ENCODE measurements at regions not wholly inside any gene's neighbourhood (a gene's known extent, or its start where the extent isn't known, plus 50 kb on each side); places are given as distances from the start of the nearest gene placed in this dataset.

DNA sequence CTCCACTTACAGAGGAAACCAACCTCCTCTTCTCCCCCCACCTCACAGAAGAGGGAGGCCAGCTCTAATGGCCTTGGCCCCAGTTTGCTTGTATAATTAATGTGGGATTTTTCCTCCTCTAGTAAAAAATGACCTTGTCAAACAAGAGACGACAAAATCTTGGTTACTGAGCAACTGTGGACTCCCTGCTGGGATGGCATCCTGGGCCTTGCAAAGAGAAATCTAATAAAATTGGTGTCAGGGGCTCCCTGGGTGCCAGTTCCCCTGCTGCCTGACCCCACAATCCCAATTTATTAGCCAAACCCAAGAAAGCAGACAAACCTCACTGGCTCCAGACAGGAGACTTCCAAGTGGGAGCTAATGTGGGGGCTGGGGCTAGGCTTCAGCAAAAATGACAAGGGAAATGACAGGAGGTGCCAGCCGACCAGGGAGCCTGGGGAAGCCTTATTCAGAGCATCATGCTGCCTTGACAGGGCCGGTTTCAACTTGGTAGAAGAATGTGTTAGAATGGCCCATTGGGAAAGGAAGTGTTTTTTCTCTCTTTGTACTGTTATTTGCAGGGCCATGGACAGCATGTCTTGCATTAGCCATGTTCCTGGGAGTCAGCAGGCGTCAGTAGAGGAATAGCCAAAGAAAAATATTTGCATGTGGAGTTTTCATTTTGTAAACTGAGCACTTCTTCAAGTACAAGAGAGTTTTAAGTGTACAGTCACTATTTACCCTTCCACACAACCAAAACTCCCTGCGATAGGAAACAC, 816.9 kb downstream of the DHX35 start:
- Histone ChIP-seq H3K4me1 (peaks cover 0 to 20% (median 0%) of the 10 kb centered on the region in 12 donors), H3K27me3 (no peaks in the 10 kb centered on the region), H3K27ac (no peak overlapping the region), H3K9me3 (peaks cover 0 to 21% (median 0%) of the 10 kb centered on the region in 12 donors), H3K36me3 (no peaks in the 10 kb centered on the region), H3K4me3 (no peak overlapping the region)
- 52 to 65% (median 57%) methylated on average over 5 of the region's 5 CpGs for WGBS, 4 donors
- no peak for DNase-seq
- no peak for TF ChIP-seq POLR2A (IDR thresholded peaks at IDR 0.05)
- TF ChIP-seq, protein P1, sequence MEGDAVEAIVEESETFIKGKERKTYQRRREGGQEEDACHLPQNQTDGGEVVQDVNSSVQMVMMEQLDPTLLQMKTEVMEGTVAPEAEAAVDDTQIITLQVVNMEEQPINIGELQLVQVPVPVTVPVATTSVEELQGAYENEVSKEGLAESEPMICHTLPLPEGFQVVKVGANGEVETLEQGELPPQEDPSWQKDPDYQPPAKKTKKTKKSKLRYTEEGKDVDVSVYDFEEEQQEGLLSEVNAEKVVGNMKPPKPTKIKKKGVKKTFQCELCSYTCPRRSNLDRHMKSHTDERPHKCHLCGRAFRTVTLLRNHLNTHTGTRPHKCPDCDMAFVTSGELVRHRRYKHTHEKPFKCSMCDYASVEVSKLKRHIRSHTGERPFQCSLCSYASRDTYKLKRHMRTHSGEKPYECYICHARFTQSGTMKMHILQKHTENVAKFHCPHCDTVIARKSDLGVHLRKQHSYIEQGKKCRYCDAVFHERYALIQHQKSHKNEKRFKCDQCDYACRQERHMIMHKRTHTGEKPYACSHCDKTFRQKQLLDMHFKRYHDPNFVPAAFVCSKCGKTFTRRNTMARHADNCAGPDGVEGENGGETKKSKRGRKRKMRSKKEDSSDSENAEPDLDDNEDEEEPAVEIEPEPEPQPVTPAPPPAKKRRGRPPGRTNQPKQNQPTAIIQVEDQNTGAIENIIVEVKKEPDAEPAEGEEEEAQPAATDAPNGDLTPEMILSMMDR (IDR thresholded peaks at IDR 0.05) = no peak
- intact Hi-C loops (cut with DNase I) = no loop called here
- no peak for ATAC-seq

DNA sequence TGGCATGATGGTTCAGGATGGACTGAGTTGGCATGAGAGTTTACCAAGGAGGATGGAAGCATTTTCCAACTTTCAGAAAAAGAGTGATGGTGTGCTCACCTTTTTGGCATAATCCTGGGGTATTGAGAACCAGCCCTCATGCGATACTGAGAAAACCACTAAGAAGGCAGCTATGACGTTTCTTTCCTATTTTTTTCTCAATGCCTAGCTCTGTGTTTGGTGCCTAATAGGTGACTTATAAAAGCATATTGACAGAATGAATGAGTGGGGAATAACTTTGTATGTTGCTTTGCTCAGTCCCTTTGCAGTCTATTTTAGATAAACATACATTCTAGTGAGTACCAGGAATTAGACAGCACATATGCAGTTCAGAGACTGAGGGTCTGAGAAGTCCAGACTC, 816.3 kb downstream of the DHX35 start:
- H3K9me3 ChIP-seq = peaks cover 0 to 18% (median 0%) of the 10 kb centered on the region in 12 donors

DNA sequence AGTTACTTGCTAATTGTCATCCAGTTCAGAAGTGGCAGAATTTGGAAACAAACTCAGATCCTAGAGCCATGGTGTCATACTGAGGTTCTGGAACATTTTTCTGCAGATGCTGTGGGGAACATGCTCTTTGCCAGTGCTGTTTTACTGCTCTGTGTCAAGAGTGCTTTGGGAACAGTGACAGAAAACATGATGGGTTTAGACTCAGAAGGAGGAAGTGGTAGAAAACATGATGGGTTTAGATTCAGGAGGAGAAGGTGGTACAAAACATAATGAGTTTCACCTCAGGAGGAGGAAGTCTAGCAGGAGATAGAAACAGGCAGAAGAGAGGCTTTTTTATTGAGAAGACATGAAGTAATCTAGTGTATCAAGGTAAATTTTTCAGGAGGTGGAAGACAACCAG, 815.5 kb downstream of the DHX35 start:
- H3K36me3 ChIP-seq = no peaks in the 10 kb centered on the region
- H3K27me3 ChIP-seq = no peaks in the 10 kb centered on the region
- ATAC-seq (no peak), DNase-seq (no peak)
- peaks cover 0 to 25% (median 0%) of the 10 kb centered on the region in 12 donors for H3K4me1 ChIP-seq
- intact Hi-C loops (cut with DNase I) = no loop called here
- no peak overlapping the region for H3K4me3 ChIP-seq
- TF ChIP-seq POLR2A (IDR thresholded peaks at IDR 0.05) = no peak
- TF ChIP-seq, protein P1 (IDR thresholded peaks at IDR 0.05) = no peak
- H3K27ac ChIP-seq = no peak overlapping the region
- H3K9me3 ChIP-seq = peaks cover 0 to 13% (median 0%) of the 10 kb centered on the region in 12 donors

More for the DNA sequence above, 816.3 kb downstream of the DHX35 start:
- H3K4me1 ChIP-seq = peaks cover 0 to 25% (median 0%) of the 10 kb centered on the region in 12 donors
- intact Hi-C loops (cut with DNase I) = no loop called here
- H3K27ac ChIP-seq = no peak overlapping the region
- H3K27me3 ChIP-seq = no peaks in the 10 kb centered on the region
- H3K4me3 ChIP-seq = no peak overlapping the region
- ATAC-seq (no peak), DNase-seq (no peak)
- TF ChIP-seq POLR2A (IDR thresholded peaks at IDR 0.05) = no peak
- TF ChIP-seq, protein P1 (IDR thresholded peaks at IDR 0.05) = no peak
- H3K36me3 ChIP-seq = no peaks in the 10 kb centered on the region
- WGBS, 4 donors = 85 to 96% (median 93%) methylated on average over 2 of the region's 2 CpGs

DNA sequence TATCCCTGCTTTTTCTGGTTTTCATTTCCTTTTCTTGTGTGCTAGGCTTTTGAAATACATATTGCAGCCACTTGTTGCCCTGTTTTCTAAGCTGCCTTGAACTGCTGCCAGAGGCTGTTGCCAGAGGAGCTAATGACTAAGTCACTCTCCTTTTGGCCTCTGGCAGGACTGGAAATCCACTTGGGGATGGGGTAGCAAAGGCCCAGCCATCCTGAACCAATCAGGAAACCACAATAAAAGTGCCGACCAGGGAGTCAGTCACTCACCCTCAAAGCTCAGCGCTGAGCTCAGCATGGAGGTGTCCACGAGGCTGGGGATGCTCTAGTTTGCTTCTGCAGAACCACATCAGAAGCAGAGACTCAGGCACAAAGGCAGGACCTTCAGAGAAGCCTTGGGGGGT, 813.0 kb downstream of the DHX35 start:
- intact Hi-C loops (cut with DNase I) = no loop called here
- WGBS, 4 donors = 19 to 29% (median 24%) methylated on average over 3 of the region's 3 CpGs
- Histone ChIP-seq H3K9me3 (peaks cover 0 to 13% (median 1%) of the 10 kb centered on the region in 12 donors), H3K4me3 (no peak overlapping the region), H3K27me3 (no peaks in the 10 kb centered on the region), H3K4me1 (peaks cover 0 to 25% (median 0%) of the 10 kb centered on the region in 12 donors), H3K27ac (no peak overlapping the region), H3K36me3 (no peaks in the 10 kb centered on the region)
- TF ChIP-seq, protein P1 (IDR thresholded peaks at IDR 0.05) = no peak
- no peak for TF ChIP-seq POLR2A (IDR thresholded peaks at IDR 0.05)
- peak; percentile 52 to 85 (median 73) for DNase-seq
- ATAC-seq = peak in 3 of 4 donors; percentile 20 to 92 (median 84)
